ENCODE measurements at regions not wholly inside any gene's neighbourhood (a gene's known extent, or its start where the extent isn't known, plus 50 kb on each side); places are given as distances from the start of the nearest gene placed in this dataset.

GRCh38 chr17:22411185-22411784 is 719.0 kb downstream of the KCNJ18 start:
- TF ChIP-seq, protein P1, sequence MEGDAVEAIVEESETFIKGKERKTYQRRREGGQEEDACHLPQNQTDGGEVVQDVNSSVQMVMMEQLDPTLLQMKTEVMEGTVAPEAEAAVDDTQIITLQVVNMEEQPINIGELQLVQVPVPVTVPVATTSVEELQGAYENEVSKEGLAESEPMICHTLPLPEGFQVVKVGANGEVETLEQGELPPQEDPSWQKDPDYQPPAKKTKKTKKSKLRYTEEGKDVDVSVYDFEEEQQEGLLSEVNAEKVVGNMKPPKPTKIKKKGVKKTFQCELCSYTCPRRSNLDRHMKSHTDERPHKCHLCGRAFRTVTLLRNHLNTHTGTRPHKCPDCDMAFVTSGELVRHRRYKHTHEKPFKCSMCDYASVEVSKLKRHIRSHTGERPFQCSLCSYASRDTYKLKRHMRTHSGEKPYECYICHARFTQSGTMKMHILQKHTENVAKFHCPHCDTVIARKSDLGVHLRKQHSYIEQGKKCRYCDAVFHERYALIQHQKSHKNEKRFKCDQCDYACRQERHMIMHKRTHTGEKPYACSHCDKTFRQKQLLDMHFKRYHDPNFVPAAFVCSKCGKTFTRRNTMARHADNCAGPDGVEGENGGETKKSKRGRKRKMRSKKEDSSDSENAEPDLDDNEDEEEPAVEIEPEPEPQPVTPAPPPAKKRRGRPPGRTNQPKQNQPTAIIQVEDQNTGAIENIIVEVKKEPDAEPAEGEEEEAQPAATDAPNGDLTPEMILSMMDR (IDR thresholded peaks at IDR 0.05; ENCODE audit: borderline replicate concordance, extremely low read depth, low read length, poor library complexity, severe bottlenecking): no peak
- no peak for TF ChIP-seq EZH2 (IDR thresholded peaks at IDR 0.05; ENCODE audit: borderline replicate concordance, low read depth, low read length, severe bottlenecking)
